Hepatocyte (in vitro differentiated cells): ENCODE measurements at regions not wholly inside any gene's neighbourhood (a gene's known extent, or its start where the extent isn't known, plus 50 kb on each side); places are given as distances from the start of the nearest gene placed in this dataset.

Experiments used
- DNase-seq: peaks from one replicate; pipeline ENCODE4 v3.0.0-alpha.2; 2016; ENCODE audit warnings: low spot score
- H2AFZ ChIP-seq: fragments of 200-600 bp; sonication (generic); 2 replicates; pipeline ENCODE4 v1.6.0; 2016; ENCODE audit warnings: antibody characterized with exemption, mild to moderate bottlenecking
- H3K27ac ChIP-seq: fragments of 200-600 bp; sonication (generic); 2 replicates; pipeline ENCODE4 v1.5.1; 2016; ENCODE audit warnings: mild to moderate bottlenecking
- H3K27me3 ChIP-seq: fragments of 200-600 bp; sonication (generic); 2 replicates; pipeline ENCODE4 v1.6.1; 2016
- H3K36me3 ChIP-seq: fragments of 200-600 bp; sonication (generic); replicated peaks from 2 replicates; pipeline ENCODE4 v1.5.1; 2016; ENCODE audit warnings: low read depth; ENCODE audit not compliant: insufficient read depth
- H3K4me1 ChIP-seq: fragments of 200-600 bp; sonication (generic); 2 replicates; pipeline ENCODE4 v1.5.1; 2016; ENCODE audit warnings: mild to moderate bottlenecking, moderate library complexity; ENCODE audit not compliant: insufficient read depth
- H3K4me2 ChIP-seq: fragments of 200-600 bp; sonication (generic); 2 replicates; pipeline ENCODE4 v1.6.0; 2016
- H3K4me3 ChIP-seq: fragments of 200-600 bp; sonication (generic); 2 replicates; pipeline ENCODE4 v1.5.1; 2016; ENCODE audit warnings: mild to moderate bottlenecking
- H3K79me2 ChIP-seq: fragments of 200-600 bp; sonication (generic); 2 replicates; pipeline ENCODE4 v1.6.0; 2017; ENCODE audit warnings: mild to moderate bottlenecking
- H3K9me2 ChIP-seq: fragments of 200-600 bp; sonication (generic); replicated peaks from 2 replicates; pipeline ENCODE4 v1.6.0; 2017; ENCODE audit warnings: mild to moderate bottlenecking; ENCODE audit not compliant: insufficient read depth
- H3K9me3 ChIP-seq: fragments of 200-600 bp; sonication (generic); 2 replicates; pipeline ENCODE4 v1.5.1; 2016; ENCODE audit warnings: low read depth, mild to moderate bottlenecking
- H4K20me1 ChIP-seq: fragments of 200-600 bp; sonication (generic); 2 replicates; pipeline ENCODE4 v1.6.0; 2016; ENCODE audit warnings: mild to moderate bottlenecking; ENCODE audit not compliant: insufficient read depth, poor library complexity, severe bottlenecking
- CTCF ChIP-seq: fragments of 200-600 bp; sonication (generic); IDR thresholded peaks from 2 replicates; pipeline ENCODE4 v1.5.1; 2016; ENCODE audit warnings: antibody characterized with exemption, mild to moderate bottlenecking; ENCODE audit not compliant: poor library complexity
- EZH2 ChIP-seq: fragments of 200-600 bp; sonication (generic); IDR thresholded peaks from 2 replicates; pipeline ENCODE4 v1.6.1; 2016; ENCODE audit warnings: antibody characterized with exemption, mild to moderate bottlenecking, borderline replicate concordance
- EZH2phosphoT487 ChIP-seq: fragments of 200-600 bp; sonication (generic); IDR thresholded peaks from one replicate; pipeline ENCODE4 v1.6.1; 2018; ENCODE audit warnings: antibody characterized with exemption, mild to moderate bottlenecking, low read depth, moderate library complexity; ENCODE audit not compliant: unreplicated experiment, severe bottlenecking
- WGBS: methylation state at CpG from one replicate; pipeline ENCODE4 v1.1.6; 2016; ENCODE audit warnings: low lambda C conversion rate; ENCODE audit errors: missing lambda C conversion rate; 5-methylcytosine and 5-hydroxymethylcytosine counted together

GRCh38 chr2:238655974-238656722, 191.7 kb upstream of the TWIST2 start:
- TF ChIP-seq EZH2phosphoT487 (no peak), CTCF (no peak), EZH2 (no peak)
- DNase-seq: no peak
- Histone ChIP-seq H3K36me3 (no peaks in the 10 kb centered on the region), H3K4me1 (peaks cover 5% of the 10 kb centered on the region), H3K9me3 (no peaks in the 10 kb centered on the region), H3K9me2 (no peaks in the 10 kb centered on the region), H3K4me2 (no peak overlapping the region), H3K4me3 (no peak overlapping the region), H3K27ac (no peak overlapping the region), H3K79me2 (no peaks in the 10 kb centered on the region), H3K27me3 (no peaks in the 10 kb centered on the region), H2AFZ (no peak overlapping the region), H4K20me1 (no peaks in the 10 kb centered on the region)
- 96% methylated on average over 8 of the region's 8 CpGs for WGBS

DNA sequence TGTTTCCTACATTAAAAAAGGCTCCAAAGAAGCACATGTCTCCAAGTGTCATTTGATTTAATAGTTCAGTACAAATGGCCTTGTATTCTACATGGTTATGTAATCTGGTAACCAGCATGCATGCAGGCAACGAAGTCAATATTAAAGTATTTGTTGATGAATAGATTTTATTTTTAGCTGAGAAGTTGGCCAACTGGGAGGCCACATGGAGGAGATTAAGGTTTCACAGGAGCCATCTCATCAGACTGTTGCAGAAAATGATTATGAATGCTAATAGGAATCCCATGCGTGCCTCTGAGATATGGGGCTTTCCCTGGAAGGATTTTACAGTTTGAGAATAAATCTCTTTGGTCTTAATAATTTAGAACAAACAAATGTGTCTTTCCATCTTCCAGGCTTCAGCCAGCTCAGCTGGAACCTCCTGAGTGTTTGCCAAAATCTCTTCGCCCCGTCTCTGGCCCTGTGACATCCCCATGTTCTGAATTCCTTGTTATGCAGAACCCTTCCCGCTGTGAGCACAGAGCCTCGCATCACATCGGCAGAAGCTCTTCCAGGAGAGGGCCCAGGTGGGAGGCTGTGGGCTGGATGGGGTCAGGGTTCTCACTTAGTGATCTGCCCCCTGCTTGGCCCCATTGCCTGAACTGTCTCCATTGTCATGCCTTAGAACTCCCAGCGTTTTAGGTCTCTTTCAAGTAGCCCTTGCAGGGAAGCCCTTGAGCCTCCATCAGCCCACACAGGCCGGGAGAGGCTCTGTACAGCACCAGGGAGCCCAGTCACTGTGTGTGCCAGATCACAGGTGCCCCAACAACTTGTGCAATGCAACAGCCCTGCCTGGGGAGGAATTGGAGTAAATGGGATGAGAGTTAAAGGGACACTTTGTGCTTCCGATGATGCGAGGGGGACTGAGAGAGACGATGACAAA, 190.5 kb upstream of the TWIST2 start:
- H3K4me1 ChIP-seq: peaks cover 5% of the 10 kb centered on the region

DNA sequence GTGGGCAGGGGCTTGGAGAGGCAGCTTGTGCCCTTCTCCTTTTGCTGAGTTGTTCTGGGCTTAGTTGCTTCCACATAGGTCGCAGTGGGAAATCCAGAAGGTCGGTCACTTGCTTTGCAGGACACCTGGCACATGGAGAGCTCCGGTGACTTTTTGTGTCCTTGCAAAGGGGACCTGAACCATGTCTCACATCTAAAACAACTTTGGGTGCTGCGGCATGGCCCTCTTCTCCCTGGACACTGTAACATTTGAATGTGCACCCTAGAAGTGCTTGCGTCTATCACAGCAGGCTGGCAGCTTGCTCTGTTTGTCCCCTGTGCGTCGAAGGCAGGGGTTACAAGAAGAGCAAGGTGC, 189.9 kb upstream of the TWIST2 start:
- no peak for TF ChIP-seq EZH2phosphoT487
- TF ChIP-seq EZH2: no peak
- TF ChIP-seq CTCF: no peak
- Histone ChIP-seq H3K79me2 (no peaks in the 10 kb centered on the region), H3K27me3 (no peaks in the 10 kb centered on the region), H3K4me3 (no peak overlapping the region), H3K4me1 (peaks cover 5% of the 10 kb centered on the region), H2AFZ (no peak overlapping the region), H3K4me2 (no peak overlapping the region), H3K9me2 (no peaks in the 10 kb centered on the region), H4K20me1 (no peaks in the 10 kb centered on the region), H3K36me3 (no peaks in the 10 kb centered on the region), H3K9me3 (no peaks in the 10 kb centered on the region), H3K27ac (no peak overlapping the region)
- WGBS: 93% methylated on average over 7 of the region's 7 CpGs
- no peak for DNase-seq

More for the DNA sequence above, 190.5 kb upstream of the TWIST2 start:
- Histone ChIP-seq H3K79me2 (no peaks in the 10 kb centered on the region), H2AFZ (no peak overlapping the region), H4K20me1 (no peaks in the 10 kb centered on the region), H3K36me3 (no peaks in the 10 kb centered on the region), H3K27ac (no peak overlapping the region), H3K9me3 (no peaks in the 10 kb centered on the region), H3K4me3 (no peak overlapping the region), H3K9me2 (no peaks in the 10 kb centered on the region), H3K4me2 (no peak overlapping the region), H3K27me3 (no peaks in the 10 kb centered on the region)
- TF ChIP-seq EZH2 (no peak), EZH2phosphoT487 (no peak), CTCF (no peak)
- DNase-seq: no peak
- WGBS: 77% methylated on average over 12 of the region's 12 CpGs
